GM12878 (cell line): ENCODE measurements at regions not wholly inside any gene's neighbourhood (a gene's known extent, or its start where the extent isn't known, plus 50 kb on each side); places are given as distances from the start of the nearest gene placed in this dataset.

ENCODE experiments used
- ATAC-seq: fragments of 200-7000 bp; cut with Tn5 transposase; 3 replicates; pipeline ENCODE4 v1.9.1; 2020; ENCODE audit warnings: mild to moderate bottlenecking, moderate library complexity
- BruUV-seq: library from RNA; stranded (reverse); fragments of 400-500 nt; replicated peaks from 2 replicates; lab custom pipeline; 2021; lab: Mats Ljungman, UMichigan
- CTCF ChIA-PET: fragments of 300-600 bp; sonication (Branson Sonifier 250); formaldehyde crosslinking; extraction: SDS; loops from one replicate; lab custom pipeline; 2021; ENCODE audit warnings: inconsistent platforms; lab: Yijun Ruan, JAX
- POLR2A ChIA-PET: fragments of 350-600 bp; formaldehyde crosslinking; extraction: SDS; loops from one replicate; lab custom pipeline; 2021; ENCODE audit warnings: inconsistent platforms; lab: Charles Lee
- RAD21 ChIA-PET: fragments of 300-600 bp; sonication (Branson Sonifier 250); formaldehyde crosslinking; loops from one replicate; lab custom pipeline; 2023; ENCODE audit warnings: antibody characterized with exemption; ENCODE audit not compliant: unreplicated experiment; lab: Charles Lee
- SMC1A ChIA-PET: fragments of 300-600 bp; sonication (Branson Sonifier 250); formaldehyde crosslinking; loops from one replicate; lab custom pipeline; 2023; ENCODE audit not compliant: unreplicated experiment, uncharacterized antibody; lab: Charles Lee
- DNase-seq: peaks from one replicate; pipeline ENCODE4 v3.0.0-alpha.2; 2011; ENCODE audit warnings: low read depth, low spot score
- FAIRE-seq: peaks from 3 replicates; lab custom pipeline; 2011; peaks lifted over from hg19 to GRCh38; lab: Jason Lieb, UNC
- H2AFZ ChIP-seq: 2 replicates; pipeline ENCODE4 v1.6.0; 2011; ENCODE audit warnings: low read depth, low read length, control low read depth; ENCODE audit not compliant: control insufficient read depth
- H3K27ac ChIP-seq: 2 replicates; pipeline ENCODE4 v1.5.1; 2011; ENCODE audit warnings: control low read depth; ENCODE audit not compliant: control insufficient read depth, insufficient read depth
- H3K27me3 ChIP-seq, 2 experiments: replicated peaks in 1 of 2; 2 replicates each; pipeline versions ENCODE4 v1.6.0 to v1.6.1; 2011; ENCODE audit warnings: low read length in 1 of 2; ENCODE audit not compliant: control insufficient read depth in 2 of 2, insufficient read depth in 2 of 2
- H3K36me3 ChIP-seq, 2 experiments: 2 replicates each; pipeline ENCODE4 v1.5.1; 2011; ENCODE audit warnings: low read length in 1 of 2; ENCODE audit not compliant: control insufficient read depth in 2 of 2, insufficient read depth in 2 of 2
- H3K4me1 ChIP-seq: 2 replicates; pipeline ENCODE4 v1.6.1; 2011; ENCODE audit warnings: mild to moderate bottlenecking, low read length, moderate library complexity, mixed read lengths; ENCODE audit not compliant: control insufficient read depth, insufficient read depth
- H3K4me2 ChIP-seq: 2 replicates; pipeline ENCODE4 v1.6.0; 2011; ENCODE audit warnings: control low read depth; ENCODE audit not compliant: control insufficient read depth, insufficient read depth
- H3K4me3 ChIP-seq: fragments of 200-600 bp; sonication (generic); 2 replicates; pipeline ENCODE4 v1.5.1; 2016
- H3K79me2 ChIP-seq: 2 replicates; pipeline ENCODE4 v1.6.0; 2011; ENCODE audit warnings: low read length; ENCODE audit not compliant: control insufficient read depth, insufficient read depth
- H3K9ac ChIP-seq: 2 replicates; pipeline ENCODE4 v1.8.0; 2011; ENCODE audit warnings: low read length, control low read depth, mixed read lengths; ENCODE audit not compliant: control insufficient read depth, insufficient read depth
- H3K9me3 ChIP-seq: replicated peaks from 3 replicates; pipeline ENCODE4 v1.5.1; 2011; ENCODE audit warnings: mild to moderate bottlenecking, low read length; ENCODE audit not compliant: control insufficient read depth, insufficient read depth
- H4K20me1 ChIP-seq: 2 replicates; pipeline ENCODE4 v1.6.0; 2011; ENCODE audit not compliant: control insufficient read depth, insufficient read depth
- BCL3 ChIP-seq: IDR thresholded peaks from 2 replicates; pipeline ENCODE4 v1.6.1; 2011; ENCODE audit warnings: borderline replicate concordance, low read depth, mild to moderate bottlenecking, moderate library complexity, low read length; ENCODE audit not compliant: insufficient read depth, poor library complexity, severe bottlenecking
- CREM ChIP-seq: IDR thresholded peaks from 2 replicates; pipeline ENCODE4 v1.6.1; 2014; ENCODE audit warnings: antibody characterized with exemption, low read depth
- E2F4 ChIP-seq: IDR thresholded peaks from 2 replicates; pipeline ENCODE4 v1.6.1; 2012; ENCODE audit warnings: low read depth, low read length, improper control_type of control experiment
- EED ChIP-seq: sonication (generic); IDR thresholded peaks from 2 replicates; pipeline ENCODE4 v1.6.1; 2016; ENCODE audit warnings: antibody characterized with exemption, low read depth
- EP300 ChIP-seq, 2 experiments: fragments of 150-350 bp in 1 of 2; IDR thresholded peaks; 2 replicates each; pipeline ENCODE4 v1.6.1; 2011 to 2012; ENCODE audit warnings: low read depth in 2 of 2, low read length in 2 of 2, borderline replicate concordance in 1 of 2, improper control_type of control experiment in 1 of 2, inconsistent platforms in 1 of 2; ENCODE audit not compliant: control insufficient read depth in 1 of 2
- EZH2 ChIP-seq: IDR thresholded peaks from 2 replicates; pipeline ENCODE4 v1.6.1; 2012; ENCODE audit warnings: low read depth, mild to moderate bottlenecking, control low read depth, inconsistent platforms, low read length, borderline replicate concordance; ENCODE audit not compliant: control insufficient read depth
- HDAC6 ChIP-seq: fragments of 200-600 bp; sonication (generic); IDR thresholded peaks from one replicate; pipeline ENCODE4 v1.8.0; 2017; ENCODE audit warnings: antibody characterized with exemption; ENCODE audit not compliant: unreplicated experiment
- JUNB ChIP-seq: IDR thresholded peaks from 2 replicates; pipeline ENCODE4 v1.6.1; 2016; ENCODE audit warnings: antibody characterized with exemption, mild to moderate bottlenecking
- JUND ChIP-seq: IDR thresholded peaks from 2 replicates; pipeline ENCODE4 v1.6.1; 2012; ENCODE audit warnings: low read depth, mild to moderate bottlenecking, low read length, improper control_type of control experiment, moderate library complexity
- KDM1A ChIP-seq: fragments of 200-600 bp; sonication (generic); IDR thresholded peaks from 2 replicates; pipeline ENCODE4 v1.6.1; 2016; ENCODE audit warnings: borderline replicate concordance
- LARP7 ChIP-seq: fragments of 450-650 bp; IDR thresholded peaks from 2 replicates; pipeline ENCODE4 v1.6.1; 2017; ENCODE audit warnings: mild to moderate bottlenecking
- NBN ChIP-seq: fragments of 450-650 bp; IDR thresholded peaks from 2 replicates; pipeline ENCODE4 v1.6.1; 2016
- SUPT20H ChIP-seq: IDR thresholded peaks from 2 replicates; pipeline ENCODE4 v1.6.1; 2011; ENCODE audit warnings: low read depth, mild to moderate bottlenecking, low read length, moderate library complexity, borderline replicate concordance; ENCODE audit not compliant: control insufficient read depth
- TAF1 ChIP-seq: IDR thresholded peaks from 2 replicates; pipeline ENCODE4 v1.6.1; 2011; ENCODE audit warnings: mild to moderate bottlenecking, low read depth, low read length, borderline replicate concordance
- TBL1XR1 ChIP-seq: IDR thresholded peaks from 2 replicates; pipeline ENCODE4 v1.6.1; 2012; ENCODE audit warnings: low read depth, low read length, improper control_type of control experiment
- ZNF622 ChIP-seq: fragments of 450-650 bp; IDR thresholded peaks from 2 replicates; pipeline ENCODE4 v1.6.1; 2017; ENCODE audit warnings: mild to moderate bottlenecking, inconsistent platforms
- WGBS: methylation state at CpG from one replicate; pipeline ENCODE4 v1.1.6; 2016; ENCODE audit warnings: low lambda C conversion rate; ENCODE audit not compliant: insufficient replicate concordance, insufficient coverage; ENCODE audit errors: missing lambda C conversion rate; 5-methylcytosine and 5-hydroxymethylcytosine counted together
- in situ Hi-C: fragments of 300-500 bp; cut with MboI; formaldehyde crosslinking; loops from 9 replicates; pipeline ENCODE4 v1.14.3; 2018; ENCODE audit warnings: mixed read lengths
- intact Hi-C: fragments of 100-400 bp; cut with micrococcal nuclease; formaldehyde crosslinking; loops from one replicate; pipeline ENCODE4 v1.14.2; 2022; ENCODE audit not compliant: unreplicated experiment

GRCh38 chr6:21340573-21340972 is 253.0 kb upstream of the SOX4 start:
- intact Hi-C loops: no loop called here
- Histone ChIP-seq H3K9me3 (no peaks in the 10 kb centered on the region), H2AFZ (no peak overlapping the region), H3K4me1 (no peaks in the 10 kb centered on the region), H3K4me2 (no peak overlapping the region), H4K20me1 (no peaks in the 10 kb centered on the region), H3K4me3 (no peak overlapping the region), H3K27ac (no peak overlapping the region), H3K9ac (no peak overlapping the region), H3K27me3 (no peaks in the 10 kb centered on the region), H3K79me2 (no peaks in the 10 kb centered on the region), H3K36me3 (no peaks in the 10 kb centered on the region)
- BruUV-seq: no TSS peak
- SMC1A ChIA-PET: interaction anchor here (1.1 kb wide), 1 partner anchor 161 kb away, joined by 3 read pairs; no protein-coding TSS in a partner anchor
- POLR2A ChIA-PET: no interaction called here
- ATAC-seq: no peak
- in situ Hi-C loops: no loop called here
- CTCF ChIA-PET: no interaction called here
- WGBS: 29% methylated on average over 3 of the region's 3 CpGs
- RAD21 ChIA-PET: no interaction called here
- TF ChIP-seq LARP7: no peak
- TF ChIP-seq SUPT20H: no peak
- TF ChIP-seq ZNF622: no peak
- no peak for TF ChIP-seq JUNB
- TF ChIP-seq EP300 (IDR thresholded peaks at IDR 0.05; ENCODE audit: borderline replicate concordance in 1 of 2, control insufficient read depth in 1 of 2, low read depth in 2 of 2, low read length in 2 of 2): no peak
- TF ChIP-seq TAF1: no peak
- TF ChIP-seq TBL1XR1: no peak
- no peak for TF ChIP-seq EED
- TF ChIP-seq NBN: no peak
- TF ChIP-seq E2F4: no peak
- TF ChIP-seq KDM1A: no peak
- no peak for TF ChIP-seq EZH2
- no peak for TF ChIP-seq BCL3
- TF ChIP-seq HDAC6: no peak
- TF ChIP-seq JUND: no peak
- TF ChIP-seq CREM: no peak
- no peak for DNase-seq
- FAIRE-seq: no peak
